Chondrocyte (in vitro differentiated cells): ENCODE measurements at regions not wholly inside any gene's neighbourhood (a gene's known extent, or its start where the extent isn't known, plus 50 kb on each side); places are given as distances from the start of the nearest gene placed in this dataset.

Source experiments
- DNase-seq: peaks from one replicate; pipeline ENCODE4 v3.0.0; 2021; ENCODE audit warnings: mixed read lengths, low spot score
- H3K27ac Mint-ChIP-seq: one replicate; pipeline ENCODE4 v1.8.0; 2021; ENCODE audit warnings: mild to moderate bottlenecking, moderate library complexity, mixed read lengths; ENCODE audit not compliant: unreplicated experiment
- H3K27me3 Mint-ChIP-seq: 2 replicates; pipeline ENCODE4 v1.8.0; 2021; ENCODE audit warnings: low read depth, mixed read lengths
- H3K36me3 Mint-ChIP-seq: 2 replicates; pipeline ENCODE4 v1.8.0; 2021; ENCODE audit warnings: low read depth, mixed read lengths
- H3K4me1 Mint-ChIP-seq: 2 replicates; pipeline ENCODE4 v1.8.0; 2021; ENCODE audit warnings: low read depth, mild to moderate bottlenecking, mixed read lengths
- H3K4me3 Mint-ChIP-seq: one replicate; pipeline ENCODE4 v1.8.0; 2021; ENCODE audit warnings: mild to moderate bottlenecking, moderate library complexity, mixed read lengths; ENCODE audit not compliant: unreplicated experiment
- H3K9me3 Mint-ChIP-seq: 2 replicates; pipeline ENCODE4 v1.8.0; 2021; ENCODE audit warnings: low read depth, mixed read lengths
- TF ChIP-seq, protein P1 (sequence below): fragments of 200-600 bp; sonication (generic); IDR thresholded peaks from 2 replicates; pipeline ENCODE4 v1.5.0; 2021; ENCODE audit warnings: antibody characterized with exemption, mild to moderate bottlenecking, moderate library complexity

GRCh38 chr12:90428881-90429280 lies 526.1 kb downstream of the CCER1 start:
- H3K9me3 Mint-ChIP-seq: peaks cover under 1% of the 10 kb centered on the region

DNA sequence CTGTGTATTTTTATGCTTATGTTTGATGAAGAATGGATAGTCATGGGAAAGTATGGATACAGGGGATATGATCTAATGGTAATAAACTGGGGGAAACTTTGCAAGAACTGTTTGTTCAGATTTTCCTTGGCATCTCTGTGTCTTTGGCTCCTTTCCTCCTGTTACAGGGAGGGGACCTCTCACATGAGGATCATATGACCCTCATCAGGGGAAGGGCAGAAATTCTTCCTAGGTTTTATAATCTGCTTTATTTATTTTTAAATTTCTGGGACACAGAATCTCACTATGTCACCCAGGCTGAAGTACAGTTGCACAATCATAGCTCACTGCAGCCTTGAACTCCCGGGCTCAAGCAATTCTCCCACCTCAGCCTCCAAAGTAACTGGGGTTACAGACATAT lies 526.5 kb downstream of the CCER1 start:
- no peak for DNase-seq
- TF ChIP-seq, protein P1, sequence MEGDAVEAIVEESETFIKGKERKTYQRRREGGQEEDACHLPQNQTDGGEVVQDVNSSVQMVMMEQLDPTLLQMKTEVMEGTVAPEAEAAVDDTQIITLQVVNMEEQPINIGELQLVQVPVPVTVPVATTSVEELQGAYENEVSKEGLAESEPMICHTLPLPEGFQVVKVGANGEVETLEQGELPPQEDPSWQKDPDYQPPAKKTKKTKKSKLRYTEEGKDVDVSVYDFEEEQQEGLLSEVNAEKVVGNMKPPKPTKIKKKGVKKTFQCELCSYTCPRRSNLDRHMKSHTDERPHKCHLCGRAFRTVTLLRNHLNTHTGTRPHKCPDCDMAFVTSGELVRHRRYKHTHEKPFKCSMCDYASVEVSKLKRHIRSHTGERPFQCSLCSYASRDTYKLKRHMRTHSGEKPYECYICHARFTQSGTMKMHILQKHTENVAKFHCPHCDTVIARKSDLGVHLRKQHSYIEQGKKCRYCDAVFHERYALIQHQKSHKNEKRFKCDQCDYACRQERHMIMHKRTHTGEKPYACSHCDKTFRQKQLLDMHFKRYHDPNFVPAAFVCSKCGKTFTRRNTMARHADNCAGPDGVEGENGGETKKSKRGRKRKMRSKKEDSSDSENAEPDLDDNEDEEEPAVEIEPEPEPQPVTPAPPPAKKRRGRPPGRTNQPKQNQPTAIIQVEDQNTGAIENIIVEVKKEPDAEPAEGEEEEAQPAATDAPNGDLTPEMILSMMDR: no peak

More at GRCh38 chr12:90428881-90429280, 526.1 kb downstream of the CCER1 start:
- no peaks in the 10 kb centered on the region for H3K36me3 Mint-ChIP-seq
- H3K27me3 Mint-ChIP-seq: no peaks in the 10 kb centered on the region
- H3K27ac Mint-ChIP-seq: no peak overlapping the region
- no peak overlapping the region for H3K4me3 Mint-ChIP-seq
- DNase-seq: no peak
- TF ChIP-seq, protein P1: no peak
- peaks cover 4% of the 10 kb centered on the region for H3K4me1 Mint-ChIP-seq

DNA sequence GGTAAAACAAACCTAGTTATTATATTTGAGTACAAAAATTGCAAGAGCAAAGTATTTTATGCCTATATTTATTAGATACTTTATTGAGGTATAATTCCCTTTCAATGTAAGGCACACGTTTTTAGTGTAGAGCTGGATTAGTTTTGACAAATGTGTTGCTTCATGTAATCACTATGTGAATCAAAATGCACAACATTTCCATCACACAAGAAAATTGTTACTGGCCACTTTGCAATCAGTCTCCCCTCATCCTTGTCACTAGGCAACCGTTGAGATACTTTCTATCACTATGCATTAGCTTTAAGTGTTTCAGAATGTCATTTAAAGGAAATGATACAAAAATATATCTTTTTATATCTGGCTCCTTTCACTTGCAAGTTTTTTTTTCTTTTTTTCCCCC lies 531.0 kb downstream of the CCER1 start:
- Mint-ChIP-seq H3K4me3 (no peak overlapping the region), H3K27me3 (no peaks in the 10 kb centered on the region), H3K9me3 (peaks cover 3% of the 10 kb centered on the region), H3K36me3 (no peaks in the 10 kb centered on the region), H3K27ac (no peak overlapping the region), H3K4me1 (peaks cover 4% of the 10 kb centered on the region)
- TF ChIP-seq, protein P1: no peak
- DNase-seq: no peak

More for the DNA sequence above, 526.5 kb downstream of the CCER1 start:
- Mint-ChIP-seq H3K9me3 (no peaks in the 10 kb centered on the region), H3K4me1 (peaks cover 4% of the 10 kb centered on the region), H3K27ac (no peak overlapping the region), H3K4me3 (no peak overlapping the region), H3K36me3 (no peaks in the 10 kb centered on the region), H3K27me3 (no peaks in the 10 kb centered on the region)

GRCh38 chr12:90410962-90411361 lies 544.0 kb downstream of the CCER1 start:
- H3K9me3 Mint-ChIP-seq: peaks cover 4% of the 10 kb centered on the region
- TF ChIP-seq, protein P1: no peak
- no peak overlapping the region for H3K27ac Mint-ChIP-seq
- no peaks in the 10 kb centered on the region for H3K27me3 Mint-ChIP-seq
- H3K4me3 Mint-ChIP-seq: no peak overlapping the region
- peak; percentile 92 for DNase-seq
- peaks cover 3% of the 10 kb centered on the region for H3K36me3 Mint-ChIP-seq
- H3K4me1 Mint-ChIP-seq: no peaks in the 10 kb centered on the region

- no peak overlapping the region for H3K4me3 Mint-ChIP-seq
- TF ChIP-seq, protein P1: peak; percentile 23
- no peaks in the 10 kb centered on the region for H3K4me1 Mint-ChIP-seq
- DNase-seq: no peak
- H3K27ac Mint-ChIP-seq: no peak overlapping the region
- no peaks in the 10 kb centered on the region for H3K36me3 Mint-ChIP-seq
- no peaks in the 10 kb centered on the region for H3K9me3 Mint-ChIP-seq
- no peaks in the 10 kb centered on the region for H3K27me3 Mint-ChIP-seq
These were observed 547.1 kb downstream of the CCER1 start for GRCh38 chr12:90407841-90408240.
